H1 (cell line): ENCODE measurements at regions not wholly inside any gene's neighbourhood (a gene's known extent, or its start where the extent isn't known, plus 50 kb on each side); places are given as distances from the start of the nearest gene placed in this dataset.

Experiments used
- CTCF ChIA-PET: fragments of 300-600 bp; sonication (Branson Sonifier 250); formaldehyde crosslinking; loops from one replicate; lab custom pipeline; 2021; ENCODE audit not compliant: partially characterized antibody; lab: Charles Lee
- POLR2A ChIA-PET: fragments of 300-600 bp; sonication (Branson Sonifier 250); formaldehyde crosslinking; loops from one replicate; lab custom pipeline; 2021; ENCODE audit warnings: inconsistent platforms; ENCODE audit not compliant: partially characterized antibody; lab: Charles Lee
- DNase-seq, 2 experiments: peaks; one replicate each; pipeline versions ENCODE4 v3.0.0 to v3.0.0-alpha.2; 2010 to 2022; ENCODE audit warnings: low spot score in 2 of 2, low read depth in 1 of 2, mixed read lengths in 1 of 2
- FAIRE-seq: peaks from 2 replicates; lab custom pipeline; 2011; peaks lifted over from hg19 to GRCh38; lab: Jason Lieb, UNC
- H2AFZ ChIP-seq: 2 replicates; pipeline ENCODE4 v1.8.1; 2012; ENCODE audit warnings: low read length, inconsistent platforms
- H2AK5ac ChIP-seq: 2 replicates; pipeline ENCODE4 v1.6.1; 2013; ENCODE audit warnings: low read depth, low read length
- H2BK120ac ChIP-seq: replicated peaks from 2 replicates; pipeline ENCODE3; 2013; ENCODE audit warnings: low read depth, low read length, inconsistent platforms
- H2BK12ac ChIP-seq: 2 replicates; pipeline ENCODE4 v1.6.1; 2013; ENCODE audit warnings: low read depth, low read length
- H2BK15ac ChIP-seq: 2 replicates; pipeline ENCODE4 v1.6.1; 2013; ENCODE audit warnings: low read length
- H2BK20ac ChIP-seq: 2 replicates; pipeline ENCODE4 v1.6.1; 2013; ENCODE audit warnings: low read length
- H2BK5ac ChIP-seq: 2 replicates; pipeline ENCODE4 v1.6.1; 2013; ENCODE audit warnings: low read depth, low read length
- H3K14ac ChIP-seq: 2 replicates; pipeline ENCODE4 v1.6.1; 2013; ENCODE audit warnings: inconsistent platforms; ENCODE audit not compliant: insufficient read length
- H3K18ac ChIP-seq: 2 replicates; pipeline ENCODE4 v1.6.1; 2013; ENCODE audit warnings: low read length; ENCODE audit errors: extremely low read depth
- H3K23ac ChIP-seq: 2 replicates; pipeline ENCODE4 v1.6.1; 2013; ENCODE audit warnings: inconsistent platforms; ENCODE audit not compliant: insufficient read length
- H3K23me2 ChIP-seq: 2 replicates; pipeline ENCODE4 v1.6.1; 2013; ENCODE audit warnings: low read depth, low read length
- H3K27ac ChIP-seq: 2 replicates; pipeline ENCODE4 v1.6.1; 2011; ENCODE audit warnings: low read depth, low read length, inconsistent platforms
- H3K27me3 ChIP-seq, 4 experiments: replicated peaks in 1 of 4; 1 replicate in 1 of 4; 2 replicates in 3 of 4; pipeline versions ENCODE4 v1.6.1 to v1.8.1; 2011 to 2013; ENCODE audit warnings: low read length in 3 of 4, mild to moderate bottlenecking in 3 of 4, inconsistent platforms in 2 of 4, mixed read lengths in 2 of 4, moderate library complexity in 1 of 4; ENCODE audit not compliant: control insufficient read depth in 3 of 4, insufficient read depth in 3 of 4; ENCODE audit errors: extremely low read depth in 1 of 4
- H3K36me3 ChIP-seq, 4 experiments: 2 replicates each; pipeline versions ENCODE4 v1.6.1 to v1.8.1; 2011 to 2013; ENCODE audit warnings: mild to moderate bottlenecking in 4 of 4, low read length in 3 of 4, moderate library complexity in 2 of 4, control low read depth in 1 of 4, inconsistent platforms in 1 of 4; ENCODE audit not compliant: insufficient read depth in 4 of 4, control insufficient read depth in 2 of 4
- H3K4ac ChIP-seq: replicated peaks from 2 replicates; pipeline ENCODE3; 2013; ENCODE audit warnings: low read length, low read depth, mixed read lengths, inconsistent platforms; ENCODE audit not compliant: insufficient read length
- H3K4me1 ChIP-seq, 4 experiments: replicated peaks in 1 of 4; 1 replicate in 1 of 4; 2 replicates in 3 of 4; pipeline versions ENCODE4 v1.6.1 to v1.8.1; 2011 to 2013; ENCODE audit warnings: low read length in 3 of 4, inconsistent platforms in 2 of 4, mixed read lengths in 1 of 4; ENCODE audit not compliant: insufficient read depth in 4 of 4, control insufficient read depth in 3 of 4
- H3K4me2 ChIP-seq, 2 experiments: 2 replicates each; pipeline versions ENCODE4 v1.6.1 to v1.8.1; 2011 to 2013; ENCODE audit warnings: low read depth in 2 of 2, low read length in 2 of 2, control low read depth in 1 of 2, inconsistent platforms in 1 of 2, mild to moderate bottlenecking in 1 of 2; ENCODE audit not compliant: insufficient read depth in 1 of 2
- H3K4me3 ChIP-seq, 4 experiments: fragments of 200-600, 300-600 bp in 1 of 4; sonication (generic), shearing (Covaris generic), sonication (Bioruptor Twin) in 1 of 4; 2 replicates each; pipeline versions ENCODE4 v1.5.1 to v1.8.1; 2011 to 2016; ENCODE audit warnings: low read length in 4 of 4, low read depth in 3 of 4, control low read depth in 2 of 4, inconsistent platforms in 2 of 4, mild to moderate bottlenecking in 2 of 4, mixed read lengths in 1 of 4, moderate library complexity in 1 of 4; ENCODE audit not compliant: insufficient read depth in 2 of 4; ENCODE audit errors: extremely low read depth in 1 of 4
- H3K56ac ChIP-seq: replicated peaks from 2 replicates; pipeline ENCODE3; 2013; ENCODE audit warnings: low read depth, mild to moderate bottlenecking, mixed read lengths, low read length, inconsistent platforms; ENCODE audit not compliant: insufficient read length
- H3K79me1 ChIP-seq: 2 replicates; pipeline ENCODE4 v1.6.1; 2013; ENCODE audit warnings: low read depth, low read length, control low read depth
- H3K79me2 ChIP-seq, 2 experiments: 2 replicates each; pipeline versions ENCODE4 v1.6.1 to v1.8.1; 2012 to 2013; ENCODE audit warnings: low read length in 2 of 2, mild to moderate bottlenecking in 2 of 2, inconsistent platforms in 1 of 2; ENCODE audit not compliant: insufficient read depth in 2 of 2, control insufficient read depth in 1 of 2
- H3K9ac ChIP-seq, 4 experiments: replicated peaks in 1 of 4; 1 replicate in 1 of 4; 2 replicates in 3 of 4; pipeline versions ENCODE4 v1.6.1 to v1.8.1; 2011 to 2013; ENCODE audit warnings: low read depth in 3 of 4, low read length in 3 of 4, control low read depth in 2 of 4, mild to moderate bottlenecking in 2 of 4, moderate library complexity in 2 of 4, inconsistent platforms in 1 of 4; ENCODE audit errors: extremely low read depth in 1 of 4
- H3K9me3 ChIP-seq, 2 experiments: 2 replicates each; pipeline versions ENCODE4 v1.6.1 to v1.8.1; 2012 to 2013; ENCODE audit warnings: mild to moderate bottlenecking in 2 of 2, moderate library complexity in 2 of 2, control low read depth in 1 of 2, inconsistent platforms in 1 of 2, low read depth in 1 of 2, low read length in 1 of 2, mixed read lengths in 1 of 2; ENCODE audit not compliant: insufficient read depth in 2 of 2
- H4K20me1 ChIP-seq, 2 experiments: replicated peaks in 1 of 2; 2 replicates each; pipeline versions ENCODE3 to v1.8.1; 2011 to 2013; ENCODE audit warnings: inconsistent platforms in 2 of 2, low read length in 2 of 2, mild to moderate bottlenecking in 1 of 2; ENCODE audit not compliant: insufficient read depth in 2 of 2, control insufficient read depth in 1 of 2
- H4K5ac ChIP-seq: 2 replicates; pipeline ENCODE4 v1.6.1; 2013; ENCODE audit warnings: low read length, low read depth, mixed read lengths, inconsistent platforms; ENCODE audit not compliant: insufficient read length
- H4K8ac ChIP-seq: 2 replicates; pipeline ENCODE4 v1.8.0; 2013; ENCODE audit warnings: mild to moderate bottlenecking, moderate library complexity, low read length, inconsistent platforms; ENCODE audit not compliant: insufficient read depth; ENCODE audit errors: extremely low read depth
- H4K91ac ChIP-seq: replicated peaks from 2 replicates; pipeline ENCODE3; 2013; ENCODE audit warnings: low read length, mixed read lengths, inconsistent platforms; ENCODE audit not compliant: insufficient read length
- ASH2L ChIP-seq: fragments of 200-600, 300-600 bp; sonication (generic); IDR thresholded peaks from one replicate; pipeline ENCODE4 v1.7.1; 2017; ENCODE audit warnings: low read length
- BCL11A ChIP-seq, 2 experiments: IDR thresholded peaks; one replicate each; pipeline ENCODE4 v1.6.1; 2011; ENCODE audit warnings: low read depth in 2 of 2, low read length in 2 of 2, mild to moderate bottlenecking in 2 of 2
- BRCA1 ChIP-seq: IDR thresholded peaks from 2 replicates; pipeline ENCODE4 v1.6.1; 2012; ENCODE audit warnings: low read depth, low read length, improper control_type of control experiment
- CHD2 ChIP-seq: IDR thresholded peaks from 2 replicates; pipeline ENCODE4 v1.6.1; 2012; ENCODE audit warnings: low read length, improper control_type of control experiment
- EZH2 ChIP-seq: fragments of 200-600 bp; sonication (generic); IDR thresholded peaks from 2 replicates; pipeline ENCODE4 v1.7.1; 2012; ENCODE audit warnings: low read depth, mild to moderate bottlenecking, moderate library complexity, low read length, inconsistent platforms; ENCODE audit not compliant: severe bottlenecking
- MAX ChIP-seq: IDR thresholded peaks from 2 replicates; pipeline ENCODE4 v1.6.1; 2012; ENCODE audit warnings: inconsistent platforms
- TEAD4 ChIP-seq: IDR thresholded peaks from 2 replicates; pipeline ENCODE4 v1.6.1; 2012; ENCODE audit warnings: low read depth, low read length, inconsistent platforms, mixed read lengths
- YY1 ChIP-seq: IDR thresholded peaks from 2 replicates; pipeline ENCODE4 v1.6.1; 2011; ENCODE audit warnings: low read depth, mild to moderate bottlenecking, low read length
- WGBS, 2 experiments: shearing (Covaris generic) in 1 of 2; methylation state at CpG; one replicate each; pipeline versions ENCODE4 v1.1.6 to v1.1.7; 2013 to 2015; ENCODE audit warnings: low lambda C conversion rate in 2 of 2, mixed read lengths in 2 of 2, inconsistent platforms in 1 of 2, low coverage in 1 of 2, missing lambda C conversion rate in 1 of 2; ENCODE audit not compliant: insufficient replicate concordance in 2 of 2, insufficient coverage in 1 of 2, insufficient read length in 1 of 2; ENCODE audit errors: extremely low coverage in 1 of 2, missing lambda C conversion rate in 1 of 2; 5-methylcytosine and 5-hydroxymethylcytosine counted together

GRCh38 chr5:92371171-92371888, 988.2 kb upstream of the ARRDC3 start:
- Histone ChIP-seq H2BK12ac (no peak overlapping the region; the same call in 1 of the 2 replicates), H2BK5ac (no peak overlapping the region), H2BK120ac (no peak overlapping the region), H4K8ac (no peak overlapping the region), H2BK20ac (no peak overlapping the region), H3K9me3 (peaks cover 0 to 8% of the 10 kb centered on the region in 2 experiments; a peak in 1 of 4 replicates), H4K5ac (no peak overlapping the region), H4K20me1 (no peaks in the 10 kb centered on the region), H3K27ac (no peak overlapping the region), H3K4me1 (peaks cover 0 to 3% (median 0%) of the 10 kb centered on the region in 4 experiments; a peak in 1 of 7 replicates), H3K23ac (no peak overlapping the region), H3K36me3 (no peaks in the 10 kb centered on the region), H2BK15ac (no peak overlapping the region), H3K79me2 (no peaks in the 10 kb centered on the region), H3K56ac (no peak overlapping the region), H2AK5ac (no peak overlapping the region), H3K23me2 (no peaks in the 10 kb centered on the region), H3K14ac (no peak overlapping the region), H3K4me3 (no peak overlapping the region), H3K27me3 (no peaks in the 10 kb centered on the region), H3K18ac (no peak overlapping the region), H3K79me1 (no peaks in the 10 kb centered on the region), H2AFZ (peak overlapping the region; percentile 63; the same call in 1 of the 2 replicates), H4K91ac (no peak overlapping the region), H3K4ac (no peak overlapping the region), H3K4me2 (no peak overlapping the region), H3K9ac (no peak overlapping the region)
- WGBS, 2 experiments, result 79% methylated on average over 3 of the region's 3 CpGs; no CpG with 5 or more reads in 1 of the 2 experiments
- DNase-seq, result no peak
- ChIA-PET CTCF (no interaction called here), POLR2A (no interaction called here)
- no peak for TF ChIP-seq TEAD4
- TF ChIP-seq ASH2L, result no peak
- no peak for TF ChIP-seq YY1
- no peak for TF ChIP-seq EZH2
- TF ChIP-seq CHD2, result no peak
- no peak for TF ChIP-seq BCL11A (IDR thresholded peaks at IDR 0.05; ENCODE audit: low read depth in 2 of 2, low read length in 2 of 2)
- no peak for TF ChIP-seq MAX
- TF ChIP-seq BRCA1, result no peak
- no peak for FAIRE-seq
